ENCODE measurements at regions not wholly inside any gene's neighbourhood (a gene's known extent, or its start where the extent isn't known, plus 50 kb on each side); places are given as distances from the start of the nearest gene placed in this dataset.

DNA sequence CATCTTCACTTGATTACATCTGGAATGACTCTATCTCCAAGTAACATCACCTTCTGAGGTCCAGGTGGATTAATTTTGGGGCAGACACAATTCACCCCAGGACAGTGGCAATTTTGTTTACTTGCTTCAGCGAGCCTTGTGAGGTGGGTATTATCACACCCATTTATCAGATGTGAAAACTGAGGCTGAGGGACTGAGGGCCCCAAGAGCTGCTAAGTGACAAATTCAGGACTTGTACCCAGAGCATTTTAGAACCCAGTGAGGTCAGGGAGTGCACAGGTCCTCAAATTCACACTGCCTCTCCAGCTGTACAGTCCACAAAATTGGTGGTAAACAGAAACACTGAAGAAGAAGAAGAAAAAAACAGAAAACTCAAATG is 125.2 kb upstream of the PMEPA1 start:
- TF ChIP-seq, protein P1, sequence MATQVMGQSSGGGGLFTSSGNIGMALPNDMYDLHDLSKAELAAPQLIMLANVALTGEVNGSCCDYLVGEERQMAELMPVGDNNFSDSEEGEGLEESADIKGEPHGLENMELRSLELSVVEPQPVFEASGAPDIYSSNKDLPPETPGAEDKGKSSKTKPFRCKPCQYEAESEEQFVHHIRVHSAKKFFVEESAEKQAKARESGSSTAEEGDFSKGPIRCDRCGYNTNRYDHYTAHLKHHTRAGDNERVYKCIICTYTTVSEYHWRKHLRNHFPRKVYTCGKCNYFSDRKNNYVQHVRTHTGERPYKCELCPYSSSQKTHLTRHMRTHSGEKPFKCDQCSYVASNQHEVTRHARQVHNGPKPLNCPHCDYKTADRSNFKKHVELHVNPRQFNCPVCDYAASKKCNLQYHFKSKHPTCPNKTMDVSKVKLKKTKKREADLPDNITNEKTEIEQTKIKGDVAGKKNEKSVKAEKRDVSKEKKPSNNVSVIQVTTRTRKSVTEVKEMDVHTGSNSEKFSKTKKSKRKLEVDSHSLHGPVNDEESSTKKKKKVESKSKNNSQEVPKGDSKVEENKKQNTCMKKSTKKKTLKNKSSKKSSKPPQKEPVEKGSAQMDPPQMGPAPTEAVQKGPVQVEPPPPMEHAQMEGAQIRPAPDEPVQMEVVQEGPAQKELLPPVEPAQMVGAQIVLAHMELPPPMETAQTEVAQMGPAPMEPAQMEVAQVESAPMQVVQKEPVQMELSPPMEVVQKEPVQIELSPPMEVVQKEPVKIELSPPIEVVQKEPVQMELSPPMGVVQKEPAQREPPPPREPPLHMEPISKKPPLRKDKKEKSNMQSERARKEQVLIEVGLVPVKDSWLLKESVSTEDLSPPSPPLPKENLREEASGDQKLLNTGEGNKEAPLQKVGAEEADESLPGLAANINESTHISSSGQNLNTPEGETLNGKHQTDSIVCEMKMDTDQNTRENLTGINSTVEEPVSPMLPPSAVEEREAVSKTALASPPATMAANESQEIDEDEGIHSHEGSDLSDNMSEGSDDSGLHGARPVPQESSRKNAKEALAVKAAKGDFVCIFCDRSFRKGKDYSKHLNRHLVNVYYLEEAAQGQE (IDR thresholded peaks at IDR 0.05; ENCODE audit: insufficient read depth in 1 of 2, low read depth in 2 of 2, low read length in 2 of 2): no peak
- no peak for TF ChIP-seq POLR2AphosphoS5 (IDR thresholded peaks at IDR 0.05; ENCODE audit: low read depth, low read length)
- TF ChIP-seq SIN3A (IDR thresholded peaks at IDR 0.05; ENCODE audit: borderline replicate concordance, insufficient read depth, low read length): no peak
- TF ChIP-seq FOXP2 (optimal IDR thresholded peaks at IDR 0.05; ENCODE audit: borderline replicate concordance, extremely low read depth, extremely low read length, insufficient read depth): no peak
- no peak for TF ChIP-seq TAF1 (IDR thresholded peaks at IDR 0.05; ENCODE audit: borderline replicate concordance, insufficient read depth, low read length)
